ENCODE measurements at regions not wholly inside any gene's neighbourhood (a gene's known extent, or its start where the extent isn't known, plus 50 kb on each side); places are given as distances from the start of the nearest gene placed in this dataset.

DNA sequence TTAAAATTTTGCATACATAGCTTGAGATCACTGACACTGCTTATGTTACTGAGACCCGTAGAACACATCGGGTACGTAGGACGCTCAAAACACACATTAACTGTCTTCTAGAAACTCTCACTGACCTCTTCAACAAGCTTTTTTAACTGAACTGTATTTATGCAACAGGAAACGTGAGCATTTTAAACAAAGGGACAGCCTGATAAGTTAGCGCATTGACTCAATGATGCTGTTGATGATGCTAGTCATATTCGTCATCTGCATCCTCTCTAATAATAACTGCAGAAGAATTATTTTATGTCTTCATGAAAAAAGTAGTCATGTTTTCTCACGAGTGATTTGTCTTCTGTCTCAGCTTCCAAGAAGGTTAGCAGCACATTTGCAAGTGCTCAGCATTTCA lies 824.0 kb downstream of the DCDC2C start (continued):
- TF ChIP-seq, protein P1, sequence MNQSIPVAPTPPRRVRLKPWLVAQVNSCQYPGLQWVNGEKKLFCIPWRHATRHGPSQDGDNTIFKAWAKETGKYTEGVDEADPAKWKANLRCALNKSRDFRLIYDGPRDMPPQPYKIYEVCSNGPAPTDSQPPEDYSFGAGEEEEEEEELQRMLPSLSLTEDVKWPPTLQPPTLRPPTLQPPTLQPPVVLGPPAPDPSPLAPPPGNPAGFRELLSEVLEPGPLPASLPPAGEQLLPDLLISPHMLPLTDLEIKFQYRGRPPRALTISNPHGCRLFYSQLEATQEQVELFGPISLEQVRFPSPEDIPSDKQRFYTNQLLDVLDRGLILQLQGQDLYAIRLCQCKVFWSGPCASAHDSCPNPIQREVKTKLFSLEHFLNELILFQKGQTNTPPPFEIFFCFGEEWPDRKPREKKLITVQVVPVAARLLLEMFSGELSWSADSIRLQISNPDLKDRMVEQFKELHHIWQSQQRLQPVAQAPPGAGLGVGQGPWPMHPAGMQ (IDR thresholded peaks at IDR 0.05; ENCODE audit: borderline replicate concordance) = no peak
- TF ChIP-seq NRF1 (conservative IDR thresholded peaks at IDR 0.05; ENCODE audit: low read depth, low read length) (no peak), RELB (IDR thresholded peaks at IDR 0.05; ENCODE audit: low read depth) (no peak), MXI1 (IDR thresholded peaks at IDR 0.05; ENCODE audit: low read depth, low read length) (no peak)

DNA sequence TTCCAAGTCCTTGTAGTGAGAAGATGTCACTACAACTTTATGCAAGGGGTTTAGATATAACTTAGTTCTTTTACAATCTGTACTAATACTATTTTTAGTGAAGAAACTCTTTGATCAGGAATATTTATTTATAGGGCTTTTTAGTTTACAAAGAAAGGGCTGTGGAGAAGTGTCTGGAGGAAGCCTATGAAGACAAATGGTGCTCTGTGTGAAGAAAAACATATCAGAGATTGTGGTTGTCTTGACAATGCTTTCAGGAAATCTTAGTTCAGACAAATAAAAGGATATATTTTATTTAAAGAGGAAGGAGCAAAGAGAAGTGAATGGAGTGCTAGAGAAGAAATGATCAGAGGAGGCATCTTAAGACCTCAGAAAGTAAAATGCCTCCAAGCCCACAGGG lies 824.9 kb downstream of the DCDC2C start:
- no peak overlapping the region for H3K4me3 ChIP-seq
- H2AFZ ChIP-seq (ENCODE audit: control insufficient read depth, low read depth, low read length) = no peak overlapping the region
- ChIA-PET RAD21 (ENCODE audit: unreplicated experiment) (no interaction called here), POLR2A (no interaction called here), SMC1A (ENCODE audit: uncharacterized antibody, unreplicated experiment) (no interaction called here), CTCF (no interaction called here)
- no peaks in the 10 kb centered on the region for H3K36me3 ChIP-seq (ENCODE audit: control insufficient read depth in 2 of 2, insufficient read depth in 2 of 2, low read length in 1 of 2)
- intact Hi-C loops (cut with micrococcal nuclease; ENCODE audit: unreplicated experiment) (no loop called here), in situ Hi-C loops (cut with MboI) (no loop called here)
- DNase-seq (ENCODE audit: low read depth, low spot score) (no peak), ATAC-seq (no peak), FAIRE-seq (no peak)
- no peaks in the 10 kb centered on the region for H3K4me1 ChIP-seq (ENCODE audit: control insufficient read depth, insufficient read depth, low read length)
- no peaks in the 10 kb centered on the region for H3K9me3 ChIP-seq (replicated peaks; ENCODE audit: control insufficient read depth, insufficient read depth, low read length)
- no peaks in the 10 kb centered on the region for H3K27me3 ChIP-seq (replicated peaks in 1 of 2; ENCODE audit: control insufficient read depth in 2 of 2, insufficient read depth in 2 of 2, low read length in 1 of 2)
- no peak overlapping the region for H3K27ac ChIP-seq (ENCODE audit: control insufficient read depth, insufficient read depth)
- no peak overlapping the region for H3K4me2 ChIP-seq (ENCODE audit: control insufficient read depth, insufficient read depth)
- no peak overlapping the region for H3K9ac ChIP-seq (ENCODE audit: control insufficient read depth, insufficient read depth, low read length)
- H4K20me1 ChIP-seq (ENCODE audit: control insufficient read depth, insufficient read depth) = no peaks in the 10 kb centered on the region
- BruUV-seq (replicated peaks) = no TSS peak
- no peaks in the 10 kb centered on the region for H3K79me2 ChIP-seq (ENCODE audit: control insufficient read depth, insufficient read depth, low read length)
- no peak for TF ChIP-seq CREB1 (IDR thresholded peaks at IDR 0.05; ENCODE audit: low read depth)
- no peak for TF ChIP-seq KLF5 (IDR thresholded peaks at IDR 0.05; ENCODE audit: partially characterized antibody)
- no peak for TF ChIP-seq STAT3 (IDR thresholded peaks at IDR 0.05; ENCODE audit: low read depth, low read length)
- no peak for TF ChIP-seq SP1 (IDR thresholded peaks at IDR 0.05; ENCODE audit: low read depth, low read length)
- TF ChIP-seq RELB (IDR thresholded peaks at IDR 0.05; ENCODE audit: low read depth) = no peak
- TF ChIP-seq TCF12 (IDR thresholded peaks at IDR 0.05; ENCODE audit: low read depth, low read length) = no peak
- no peak for TF ChIP-seq PAX5 (IDR thresholded peaks at IDR 0.05; ENCODE audit: borderline replicate concordance, low read depth, low read length)
- TF ChIP-seq MYC (IDR thresholded peaks at IDR 0.05; ENCODE audit: insufficient read depth, insufficient read length, insufficient replicate concordance, low read length, severe bottlenecking) = no peak
- no peak for TF ChIP-seq TCF7 (IDR thresholded peaks at IDR 0.05; ENCODE audit: borderline replicate concordance)
- TF ChIP-seq, protein P2, sequence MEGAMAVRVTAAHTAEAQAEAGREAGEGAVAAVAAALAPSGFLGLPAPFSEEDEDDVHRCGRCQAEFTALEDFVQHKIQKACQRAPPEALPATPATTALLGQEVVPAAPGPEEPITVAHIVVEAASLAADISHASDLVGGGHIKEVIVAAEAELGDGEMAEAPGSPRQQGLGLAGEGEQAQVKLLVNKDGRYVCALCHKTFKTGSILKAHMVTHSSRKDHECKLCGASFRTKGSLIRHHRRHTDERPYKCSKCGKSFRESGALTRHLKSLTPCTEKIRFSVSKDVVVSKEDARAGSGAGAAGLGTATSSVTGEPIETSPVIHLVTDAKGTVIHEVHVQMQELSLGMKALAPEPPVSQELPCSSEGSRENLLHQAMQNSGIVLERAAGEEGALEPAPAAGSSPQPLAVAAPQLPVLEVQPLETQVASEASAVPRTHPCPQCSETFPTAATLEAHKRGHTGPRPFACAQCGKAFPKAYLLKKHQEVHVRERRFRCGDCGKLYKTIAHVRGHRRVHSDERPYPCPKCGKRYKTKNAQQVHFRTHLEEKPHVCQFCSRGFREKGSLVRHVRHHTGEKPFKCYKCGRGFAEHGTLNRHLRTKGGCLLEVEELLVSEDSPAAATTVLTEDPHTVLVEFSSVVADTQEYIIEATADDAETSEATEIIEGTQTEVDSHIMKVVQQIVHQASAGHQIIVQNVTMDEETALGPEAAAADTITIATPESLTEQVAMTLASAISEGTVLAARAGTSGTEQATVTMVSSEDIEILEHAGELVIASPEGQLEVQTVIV (IDR thresholded peaks at IDR 0.05; ENCODE audit: borderline replicate concordance, partially characterized antibody) = no peak
- no peak for TF ChIP-seq MTA2 (IDR thresholded peaks at IDR 0.05; ENCODE audit: low read depth)
- no peak for TF ChIP-seq MEF2A (IDR thresholded peaks at IDR 0.05; ENCODE audit: insufficient read depth, low read depth, low read length)
- TF ChIP-seq HDGF (IDR thresholded peaks at IDR 0.05) = no peak
- TF ChIP-seq POU2F2 (IDR thresholded peaks at IDR 0.05; ENCODE audit: borderline replicate concordance, low read depth, low read length) = no peak

Measured in GM12878 (cell line).